GM19372 (cell line): ENCODE measurements at regions not wholly inside any gene's neighbourhood (a gene's known extent, or its start where the extent isn't known, plus 50 kb on each side); places are given as distances from the start of the nearest gene placed in this dataset.

Experiments used
- ATAC-seq: cut with Tn5 transposase; IDR thresholded peaks from one replicate; pipeline ENCODE4 v1.9.1; 2021; ENCODE audit warnings: mild to moderate bottlenecking, low read depth, moderate library complexity; ENCODE audit not compliant: unreplicated experiment

DNA sequence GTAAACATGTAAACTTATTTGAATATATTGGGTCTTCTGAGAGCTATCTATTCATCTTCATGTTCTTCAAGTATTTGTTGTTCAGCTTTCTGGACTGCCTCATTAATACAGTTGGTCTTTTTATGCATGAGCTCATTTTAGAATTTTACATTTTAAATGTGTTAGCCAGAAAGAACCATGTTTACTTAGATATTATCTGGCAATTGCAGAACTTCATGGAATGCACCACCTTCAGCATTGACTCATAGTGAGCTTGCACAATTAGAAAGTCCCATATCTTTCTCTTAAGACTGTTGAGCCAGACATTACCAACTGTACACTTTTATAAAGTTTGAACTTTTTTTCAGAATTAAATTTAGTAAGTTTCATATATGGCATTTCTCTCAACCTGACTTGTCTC is 536.7 kb downstream of the RIT2 start:
- no peak for ATAC-seq

DNA sequence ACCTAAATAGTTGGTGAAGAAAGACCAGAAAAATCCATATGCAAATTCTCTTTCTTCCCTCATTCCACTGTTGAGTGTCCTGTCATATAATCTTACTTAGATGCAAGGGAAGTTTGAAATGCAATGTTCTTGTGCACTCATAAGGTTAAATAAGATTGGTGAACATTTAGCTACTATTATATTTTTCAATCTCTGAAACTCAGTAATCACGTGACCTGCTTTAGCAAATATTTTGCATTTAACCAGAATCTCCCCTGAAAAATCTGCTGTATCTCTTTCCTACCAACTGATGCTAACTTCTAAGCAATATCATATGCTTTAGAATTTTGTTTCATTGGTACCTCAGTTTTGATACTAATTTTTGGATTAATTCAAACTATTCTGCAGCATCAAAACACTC is 533.2 kb downstream of the RIT2 start:
- no peak for ATAC-seq

GRCh38 chr18:42583283-42583731 is 532.2 kb downstream of the RIT2 start:
- no peak for ATAC-seq

- ATAC-seq: no peak
Measured at GRCh38 chr18:42586601-42587000, 528.9 kb downstream of the RIT2 start.

GRCh38 chr18:42588786-42589185 is 526.7 kb downstream of the RIT2 start:
- no peak for ATAC-seq

DNA sequence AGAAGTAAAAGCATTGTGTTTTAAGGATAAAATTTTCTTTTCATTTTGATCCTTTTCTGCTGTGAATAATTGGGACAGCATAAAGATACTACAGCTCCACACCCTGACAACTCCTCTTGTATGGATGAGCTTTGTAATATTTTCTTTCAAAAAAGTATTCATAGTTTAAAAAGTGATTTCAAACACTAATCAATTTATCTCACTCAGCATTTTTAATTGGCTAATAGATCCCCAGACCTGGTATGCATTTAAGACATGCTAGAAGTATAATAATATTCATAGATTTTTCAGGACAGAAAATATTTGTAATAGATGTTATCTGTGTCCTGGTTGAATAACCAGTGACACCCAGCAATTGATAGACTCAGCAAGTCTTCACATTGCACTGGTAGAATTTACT is 510.7 kb downstream of the RIT2 start:
- ATAC-seq: no peak

DNA sequence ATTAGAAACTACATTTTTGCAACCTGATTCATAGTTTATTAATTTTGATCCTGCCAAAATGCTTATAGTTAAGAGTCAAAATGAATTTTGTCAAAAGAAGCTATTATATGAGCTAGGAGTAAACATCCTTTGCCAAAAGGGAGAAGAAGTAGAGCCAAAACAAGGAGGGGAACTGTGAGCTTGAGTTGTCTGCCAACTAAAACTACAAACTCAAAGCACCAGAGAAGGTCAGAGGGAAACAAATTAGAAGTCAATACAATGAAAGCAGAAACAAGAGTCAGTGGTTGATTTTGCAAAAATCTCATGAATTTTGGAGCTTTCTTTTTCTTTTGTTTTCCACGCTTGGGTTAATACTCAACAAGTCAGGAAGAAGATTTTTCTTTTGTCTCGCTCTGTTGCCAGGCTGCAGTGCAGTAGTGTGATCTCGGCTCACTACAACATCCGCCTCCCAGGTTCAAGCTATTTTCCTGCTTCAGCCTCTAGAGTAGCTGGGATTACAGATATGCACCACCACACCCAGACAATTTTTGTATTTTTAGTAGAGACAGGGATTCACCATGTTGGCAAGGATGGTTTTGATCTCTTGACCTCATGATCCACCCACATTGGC is 508.5 kb downstream of the RIT2 start:
- no peak for ATAC-seq

- ATAC-seq: no peak
Measured at GRCh38 chr18:42611134-42611533, 504.4 kb downstream of the RIT2 start.

- ATAC-seq: no peak
Measured at GRCh38 chr18:42614619-42615293, 500.7 kb downstream of the RIT2 start.

GRCh38 chr18:42617221-42617620 is 498.3 kb downstream of the RIT2 start:
- no peak for ATAC-seq

DNA sequence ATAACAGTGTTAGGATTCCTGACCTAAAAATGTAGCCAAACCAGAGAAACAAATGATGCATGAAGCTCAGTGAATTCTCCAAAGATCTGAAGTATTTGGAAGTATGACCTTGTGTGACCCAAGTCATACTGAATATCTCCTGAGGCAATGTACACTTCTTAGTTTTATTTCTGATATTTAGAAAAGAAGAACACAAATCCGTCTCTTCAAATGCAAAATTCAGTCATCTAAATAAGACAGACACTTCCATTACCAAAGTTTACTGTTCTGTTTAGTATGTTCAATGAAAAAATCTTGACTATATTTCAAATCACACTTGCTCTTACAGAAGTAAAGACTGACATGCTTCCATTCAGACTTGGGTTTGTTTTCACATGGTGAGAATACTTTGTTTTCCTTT is 495.7 kb downstream of the RIT2 start:
- ATAC-seq: no peak

DNA sequence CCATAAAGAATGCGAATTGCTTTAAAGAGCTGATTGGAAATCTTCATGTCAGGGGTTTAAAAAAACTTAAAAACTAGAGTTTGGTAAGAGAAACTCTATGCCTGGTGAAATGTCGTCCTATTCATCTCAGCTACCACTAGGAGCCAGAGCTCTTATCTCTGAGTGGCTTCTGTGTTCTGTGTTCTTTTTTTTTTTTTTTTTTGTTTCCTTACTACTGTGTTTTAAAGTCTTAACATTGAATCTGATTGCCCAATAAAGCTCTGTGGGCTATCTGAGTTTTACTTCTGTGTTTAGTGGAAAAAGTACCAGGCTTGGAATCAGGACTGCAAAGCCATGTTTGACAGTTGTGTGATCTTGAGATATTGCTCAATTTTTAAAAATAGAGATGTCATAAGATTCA is 494.8 kb downstream of the RIT2 start:
- ATAC-seq: no peak

DNA sequence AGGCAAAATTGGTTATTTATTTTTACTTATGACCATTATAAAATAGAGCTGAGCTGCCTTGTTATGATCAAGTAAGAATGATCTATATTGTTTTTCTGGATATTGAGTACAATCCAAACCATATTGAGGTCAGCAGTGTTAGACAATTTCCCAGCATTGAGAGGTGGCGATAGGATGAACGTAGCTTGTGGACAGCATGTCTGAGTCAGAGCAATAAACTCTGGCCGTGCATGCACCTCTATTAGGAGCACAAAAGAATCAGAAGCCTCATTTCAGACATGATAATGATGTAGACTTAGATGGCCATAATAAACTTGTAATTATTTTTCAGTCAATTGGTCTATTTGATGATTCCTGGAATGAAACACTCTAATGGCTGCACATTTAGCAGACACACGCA is 491.6 kb downstream of the RIT2 start:
- no peak for ATAC-seq

DNA sequence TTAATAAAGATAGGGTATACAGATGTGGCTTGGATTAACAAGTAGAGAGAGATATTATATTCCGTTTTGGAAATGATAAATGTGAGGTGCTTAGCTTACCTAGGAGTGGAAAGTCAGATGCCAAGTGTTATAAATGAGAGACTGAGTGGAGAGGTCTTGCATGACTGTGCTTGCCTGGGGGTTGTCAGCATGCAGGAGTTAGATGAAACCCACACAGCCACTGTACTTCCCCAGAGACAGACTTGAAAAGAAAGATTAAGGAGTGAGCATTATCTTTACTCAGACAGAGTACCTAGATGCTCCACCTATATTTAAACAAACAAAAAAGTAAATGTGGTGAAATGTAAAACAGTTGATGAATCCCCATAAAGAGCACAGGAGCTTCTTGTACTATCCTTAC is 482.7 kb downstream of the RIT2 start:
- no peak for ATAC-seq

GRCh38 chr18:42635378-42636048 is 480.0 kb downstream of the RIT2 start:
- no peak for ATAC-seq

GRCh38 chr18:42636309-42636708 is 479.2 kb downstream of the RIT2 start:
- ATAC-seq: no peak

- ATAC-seq: no peak
Measured at GRCh38 chr18:42640160-42640559, 475.3 kb downstream of the RIT2 start.

GRCh38 chr18:42641996-42642395 is 473.5 kb downstream of the RIT2 start:
- no peak for ATAC-seq

GRCh38 chr18:42644729-42645131 is 470.8 kb downstream of the RIT2 start:
- ATAC-seq: no peak

DNA sequence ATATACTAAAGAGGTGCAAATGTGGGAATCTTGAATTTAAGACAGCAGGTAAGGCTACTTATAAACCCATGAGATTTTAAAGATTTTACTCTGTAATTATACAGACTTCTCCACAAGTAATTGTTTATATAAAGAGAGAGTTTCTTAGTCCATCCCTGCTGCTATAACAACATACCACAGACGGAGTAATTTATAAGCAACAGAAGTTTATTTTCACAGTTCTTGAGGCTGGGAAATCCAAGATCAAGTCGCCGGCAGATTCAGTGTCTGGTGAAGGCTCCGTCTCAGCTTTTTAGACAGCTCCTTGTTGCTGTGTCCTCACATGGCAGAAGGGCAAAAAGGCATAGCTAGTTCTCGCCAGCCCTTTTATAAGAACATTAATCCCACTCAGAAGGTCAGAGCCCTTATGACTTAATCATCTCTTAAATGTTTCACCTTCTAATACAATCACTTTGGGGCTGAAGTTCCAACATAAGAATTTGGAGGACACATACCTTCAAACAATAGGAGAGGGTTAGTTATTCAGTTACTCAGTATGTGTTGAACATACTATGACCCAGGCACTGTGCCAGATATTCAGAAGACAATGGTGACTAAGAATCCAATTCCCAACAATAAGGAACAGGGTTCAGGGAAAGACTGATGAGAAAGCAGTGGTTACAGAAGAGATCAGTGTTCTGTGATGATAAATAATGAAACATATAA is 466.0 kb downstream of the RIT2 start:
- no peak for ATAC-seq

DNA sequence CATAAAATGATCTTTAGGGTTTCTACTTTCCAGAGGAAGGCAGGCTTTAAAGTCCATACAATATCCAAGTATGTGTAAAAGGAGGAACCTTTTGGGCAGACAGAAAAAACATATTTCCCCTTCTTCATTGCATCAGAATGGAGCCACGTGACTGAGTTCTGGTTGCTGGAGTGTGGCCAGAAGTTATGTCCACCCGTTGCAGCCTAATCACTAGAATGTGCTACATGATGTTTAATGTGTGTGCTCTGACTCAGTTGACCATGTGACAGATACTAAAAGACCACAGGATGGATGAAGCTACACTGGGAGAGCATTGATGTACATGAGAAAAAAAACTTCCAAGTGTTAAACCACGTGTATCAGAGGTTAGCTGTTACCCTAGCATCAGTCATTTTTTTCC is 460.9 kb downstream of the RIT2 start:
- no peak for ATAC-seq
